Peyer's patch (tissue), 4 donors: ENCODE measurements at regions not wholly inside any gene's neighbourhood (a gene's known extent, or its start where the extent isn't known, plus 50 kb on each side); places are given as distances from the start of the nearest gene placed in this dataset.

Source experiments
- CTCF ChIP-seq, 6 experiments: fragments of 450-650 bp in 4 of 6; fragments of 200-600 bp in 2 of 6; sonication (generic) in 1 of 6; IDR thresholded peaks; one replicate each; pipeline ENCODE4 v1.5.1; 2017 to 2019; ENCODE audit warnings: antibody characterized with exemption in 6 of 6, mild to moderate bottlenecking in 3 of 6, moderate library complexity in 1 of 6
- POLR2A ChIP-seq, 2 donors: fragments of 450-650 bp; IDR thresholded peaks; one replicate each; pipeline ENCODE4 v1.5.1; 2017; ENCODE audit warnings: antibody characterized with exemption in 2 of 2, mild to moderate bottlenecking in 2 of 2, moderate library complexity in 2 of 2

GRCh38 chr6:12602342-12602741, 114.2 kb upstream of the PHACTR1 start:
- TF ChIP-seq CTCF (IDR thresholded peaks at IDR 0.05): no peak
- TF ChIP-seq POLR2A (IDR thresholded peaks at IDR 0.05): no peak
